Thyroid gland (tissue), 4 donors: ENCODE measurements at regions not wholly inside any gene's neighbourhood (a gene's known extent, or its start where the extent isn't known, plus 50 kb on each side); places are given as distances from the start of the nearest gene placed in this dataset.

Experiments
- DNase-seq, 2 donors: peaks; one replicate each; pipeline ENCODE4 v3.0.0-alpha.2; 2019
- H3K27ac ChIP-seq, 3 donors: fragments of 200-600 bp; sonication (generic); 1 replicate in 2 of 3; 2 replicates in 1 of 3; pipeline ENCODE4 v1.5.1; 2016 to 2019; ENCODE audit warnings: mild to moderate bottlenecking in 1 of 3, moderate library complexity in 1 of 3
- H3K27me3 ChIP-seq: fragments of 200-600 bp; sonication (generic); one replicate; pipeline ENCODE4 v1.5.1; 2019
- H3K36me3 ChIP-seq, 2 donors: fragments of 200-600 bp; sonication (generic); one replicate each; pipeline ENCODE4 v1.5.1; 2016 to 2019
- H3K4me1 ChIP-seq, 2 donors: fragments of 200-600 bp; sonication (generic); one replicate each; pipeline ENCODE4 v1.5.1; 2017 to 2019
- H3K4me3 ChIP-seq, 3 donors: fragments of 200-600 bp; sonication (generic); replicated peaks in 1 of 3; 1 replicate in 2 of 3; 2 replicates in 1 of 3; pipeline ENCODE4 v1.5.1; 2016; ENCODE audit warnings: mild to moderate bottlenecking in 1 of 3
- H3K9me3 ChIP-seq: fragments of 200-600 bp; sonication (generic); one replicate; pipeline ENCODE4 v1.5.1; 2017
- CTCF ChIP-seq, 6 experiments: fragments of 200-600 bp in 3 of 6; fragments of 450-650 bp in 3 of 6; sonication (generic) in 3 of 6; IDR thresholded peaks; one replicate each; pipeline ENCODE4 v1.5.1; 2016 to 2019; ENCODE audit warnings: antibody characterized with exemption in 6 of 6, mild to moderate bottlenecking in 2 of 6, inconsistent platforms in 1 of 6, moderate library complexity in 1 of 6
- POLR2A ChIP-seq, 2 donors: fragments of 450-650 bp; IDR thresholded peaks; one replicate each; pipeline ENCODE4 v1.6.1; 2017; ENCODE audit warnings: antibody characterized with exemption in 2 of 2, mild to moderate bottlenecking in 2 of 2, moderate library complexity in 1 of 2
- WGBS, 2 donors: methylation state at CpG; one replicate each; pipeline ENCODE4 v1.1.5; 2017; 5-methylcytosine and 5-hydroxymethylcytosine counted together
- intact Hi-C: fragments of 100-400 bp; cut with DNase I; formaldehyde crosslinking; loops from one replicate; pipeline ENCODE4 v1.15.1; 2023

GRCh38 chr3:31179768-31180167 is 285.3 kb upstream of the GADL1 start:
- H3K4me1 ChIP-seq: no peaks in the 10 kb centered on the region
- intact Hi-C loops: no loop called here
- WGBS, 2 donors: 90 to 96% methylated on average over 3 of the region's 3 CpGs
- H3K27ac ChIP-seq: no peak overlapping the region
- H3K36me3 ChIP-seq: no peaks in the 10 kb centered on the region
- no peaks in the 10 kb centered on the region for H3K9me3 ChIP-seq
- no peaks in the 10 kb centered on the region for H3K27me3 ChIP-seq
- no peak overlapping the region for H3K4me3 ChIP-seq
- TF ChIP-seq POLR2A (IDR thresholded peaks at IDR 0.05) (no peak), CTCF (IDR thresholded peaks at IDR 0.05) (no peak)
- no peak for DNase-seq

GRCh38 chr3:31180274-31180673 is 285.8 kb upstream of the GADL1 start:
- TF ChIP-seq POLR2A (IDR thresholded peaks at IDR 0.05) (no peak), CTCF (IDR thresholded peaks at IDR 0.05) (no peak)
- Histone ChIP-seq H3K27me3 (no peaks in the 10 kb centered on the region), H3K27ac (no peak overlapping the region), H3K9me3 (no peaks in the 10 kb centered on the region), H3K36me3 (no peaks in the 10 kb centered on the region), H3K4me3 (no peak overlapping the region), H3K4me1 (no peaks in the 10 kb centered on the region)
- 66 to 91% methylated on average over 1 of the region's 1 CpG for WGBS, 2 donors
- intact Hi-C loops: no loop called here
- no peak for DNase-seq

GRCh38 chr3:31181661-31182060 is 287.2 kb upstream of the GADL1 start:
- H3K27ac ChIP-seq: no peak overlapping the region
- intact Hi-C loops: no loop called here
- no peaks in the 10 kb centered on the region for H3K27me3 ChIP-seq
- no peaks in the 10 kb centered on the region for H3K4me1 ChIP-seq
- no peak for DNase-seq
- H3K36me3 ChIP-seq: no peaks in the 10 kb centered on the region
- TF ChIP-seq CTCF (IDR thresholded peaks at IDR 0.05): no peak
- no peak for TF ChIP-seq POLR2A (IDR thresholded peaks at IDR 0.05)
- 90 to 99% methylated on average over 7 to 14 of the region's 16 CpGs for WGBS, 2 donors
- H3K9me3 ChIP-seq: no peaks in the 10 kb centered on the region
- H3K4me3 ChIP-seq: no peak overlapping the region

GRCh38 chr3:31182661-31183060 is 288.2 kb upstream of the GADL1 start:
- Histone ChIP-seq H3K4me3 (no peak overlapping the region), H3K27me3 (no peaks in the 10 kb centered on the region), H3K36me3 (no peaks in the 10 kb centered on the region), H3K9me3 (no peaks in the 10 kb centered on the region), H3K27ac (no peak overlapping the region), H3K4me1 (no peaks in the 10 kb centered on the region)
- TF ChIP-seq CTCF (IDR thresholded peaks at IDR 0.05) (no peak), POLR2A (IDR thresholded peaks at IDR 0.05) (no peak)
- 96 to 100% methylated on average over 1 of the region's 1 CpG for WGBS, 2 donors
- no peak for DNase-seq
- intact Hi-C loops: no loop called here

GRCh38 chr3:31184261-31185061 is 290.0 kb upstream of the GADL1 start:
- intact Hi-C loops: no loop called here
- no peaks in the 10 kb centered on the region for H3K27me3 ChIP-seq
- H3K4me1 ChIP-seq: no peaks in the 10 kb centered on the region
- TF ChIP-seq POLR2A (IDR thresholded peaks at IDR 0.05) (no peak), CTCF (IDR thresholded peaks at IDR 0.05) (no peak)
- no peaks in the 10 kb centered on the region for H3K9me3 ChIP-seq
- DNase-seq: no peak
- 77 to 79% methylated on average over 3 of the region's 3 CpGs for WGBS, 2 donors
- H3K27ac ChIP-seq: no peak overlapping the region
- H3K4me3 ChIP-seq: no peak overlapping the region
- no peaks in the 10 kb centered on the region for H3K36me3 ChIP-seq
